Ovary (tissue), 7 donors: ENCODE measurements at regions not wholly inside any gene's neighbourhood (a gene's known extent, or its start where the extent isn't known, plus 50 kb on each side); places are given as distances from the start of the nearest gene placed in this dataset.

Experiments used
- DNase-seq, 5 donors: peaks; one replicate each; pipeline ENCODE4 v3.0.0-alpha.2; 2019 to 2020
- H3K27ac ChIP-seq, 2 donors: fragments of 200-600 bp; one replicate each; pipeline versions ENCODE4 v1.5.1 to v1.8.0; 2019 to 2022
- H3K27me3 ChIP-seq: fragments of 200-600 bp; one replicate; pipeline ENCODE4 v1.8.0; 2022
- H3K36me3 ChIP-seq: fragments of 200-600 bp; sonication (generic); one replicate; pipeline ENCODE4 v1.5.1; 2019
- H3K4me1 ChIP-seq: one replicate; pipeline ENCODE4 v1.8.1; 2013; ENCODE audit warnings: mild to moderate bottlenecking, moderate library complexity; ENCODE audit not compliant: insufficient read depth
- H3K4me3 ChIP-seq: fragments of 200-600 bp; sonication (generic); one replicate; pipeline ENCODE4 v1.5.1; 2017
- H3K9me3 ChIP-seq, 2 donors: fragments of 200-600 bp in 1 of 2; sonication (generic) in 1 of 2; one replicate each; pipeline versions ENCODE4 v1.5.1 to v1.8.1; 2013 to 2019; ENCODE audit warnings: mild to moderate bottlenecking in 1 of 2, moderate library complexity in 1 of 2
- EP300 ChIP-seq: sonication (generic); formaldehyde crosslinking; IDR thresholded peaks from one replicate; pipeline ENCODE4 v1.6.1; 2017; ENCODE audit warnings: antibody characterized with exemption
- POLR2A ChIP-seq: fragments of 450-650 bp; IDR thresholded peaks from one replicate; pipeline ENCODE4 v1.6.1; 2017; ENCODE audit warnings: antibody characterized with exemption, mild to moderate bottlenecking, moderate library complexity
- WGBS, 3 donors: extraction: QIAGEN DNeasy Blood & Tissue Kit in 1 of 3; methylation state at CpG; one replicate each; pipeline versions ENCODE4 v1.1.5 to v1.1.7; 2013 to 2017; 5-methylcytosine and 5-hydroxymethylcytosine counted together
- intact Hi-C, 4 donors: fragments of 100-400 bp; cut with DNase I; formaldehyde crosslinking; loops; one replicate each; pipeline versions ENCODE4 v1.11.0 to v1.15.1; 2022 to 2023
- TF ChIP-seq, protein P1 (sequence below), 3 donors: fragments of 450-650 bp in 2 of 3; fragments of 200-600 bp in 1 of 3; IDR thresholded peaks; one replicate each; pipeline versions ENCODE4 v1.5.1 to v1.8.0; 2016 to 2022; ENCODE audit warnings: antibody characterized with exemption in 3 of 3, mild to moderate bottlenecking in 1 of 3
- donor health status: DM: no; HTN: no; CAD: no; lungs with moderate emphysema.
- donor health status: DM: no; HTN: no; CAD: no.
- donor health status: Bipolar disorder and iron deficiency.
- donor health status: DM: no; HTN: no; CAD: no.
- donor health status: DM: yes; HTN: yes; CAD: no.

DNA sequence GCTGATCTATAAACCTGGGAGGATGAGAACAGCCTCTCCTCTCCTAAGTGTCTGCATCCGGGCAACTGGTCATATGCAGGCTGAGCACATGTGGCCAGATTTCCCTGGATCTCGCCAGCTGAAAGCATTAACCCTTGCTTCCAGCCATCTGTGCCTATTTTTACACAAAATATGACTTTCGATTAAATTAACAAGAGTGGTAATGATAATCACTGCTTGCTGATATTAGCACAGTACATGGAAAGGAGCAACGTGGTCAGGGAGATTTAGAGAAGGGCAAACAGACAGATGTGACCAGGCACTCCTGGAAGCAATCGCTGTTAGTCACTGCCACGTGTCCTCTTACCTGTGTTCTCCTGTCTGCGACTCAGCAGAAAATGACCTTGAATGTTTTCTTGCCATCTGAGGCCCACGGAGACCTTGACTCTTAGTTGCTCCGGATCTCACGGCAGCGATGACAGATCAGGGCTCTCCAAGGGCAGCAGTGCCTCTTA lies 59.5 kb upstream of the NPTX2 start:
- no peak for DNase-seq
- no peak overlapping the region for H3K4me3 ChIP-seq
- H3K27ac ChIP-seq: no peak overlapping the region
- WGBS, 3 donors: 13 to 25% (median 18%) methylated on average over 11 of the region's 11 CpGs
- no peaks in the 10 kb centered on the region for H3K27me3 ChIP-seq
- intact Hi-C loops: no loop called here
- H3K36me3 ChIP-seq: no peaks in the 10 kb centered on the region
- H3K4me1 ChIP-seq: no peaks in the 10 kb centered on the region
- H3K9me3 ChIP-seq: no peaks in the 10 kb centered on the region
- no peak for TF ChIP-seq POLR2A

GRCh38 chr7:98556288-98556687 lies 60.8 kb upstream of the NPTX2 start:
- Histone ChIP-seq H3K27ac (no peak overlapping the region), H3K4me1 (no peaks in the 10 kb centered on the region), H3K4me3 (no peak overlapping the region), H3K36me3 (no peaks in the 10 kb centered on the region), H3K27me3 (no peaks in the 10 kb centered on the region), H3K9me3 (no peaks in the 10 kb centered on the region)
- TF ChIP-seq, protein P1, sequence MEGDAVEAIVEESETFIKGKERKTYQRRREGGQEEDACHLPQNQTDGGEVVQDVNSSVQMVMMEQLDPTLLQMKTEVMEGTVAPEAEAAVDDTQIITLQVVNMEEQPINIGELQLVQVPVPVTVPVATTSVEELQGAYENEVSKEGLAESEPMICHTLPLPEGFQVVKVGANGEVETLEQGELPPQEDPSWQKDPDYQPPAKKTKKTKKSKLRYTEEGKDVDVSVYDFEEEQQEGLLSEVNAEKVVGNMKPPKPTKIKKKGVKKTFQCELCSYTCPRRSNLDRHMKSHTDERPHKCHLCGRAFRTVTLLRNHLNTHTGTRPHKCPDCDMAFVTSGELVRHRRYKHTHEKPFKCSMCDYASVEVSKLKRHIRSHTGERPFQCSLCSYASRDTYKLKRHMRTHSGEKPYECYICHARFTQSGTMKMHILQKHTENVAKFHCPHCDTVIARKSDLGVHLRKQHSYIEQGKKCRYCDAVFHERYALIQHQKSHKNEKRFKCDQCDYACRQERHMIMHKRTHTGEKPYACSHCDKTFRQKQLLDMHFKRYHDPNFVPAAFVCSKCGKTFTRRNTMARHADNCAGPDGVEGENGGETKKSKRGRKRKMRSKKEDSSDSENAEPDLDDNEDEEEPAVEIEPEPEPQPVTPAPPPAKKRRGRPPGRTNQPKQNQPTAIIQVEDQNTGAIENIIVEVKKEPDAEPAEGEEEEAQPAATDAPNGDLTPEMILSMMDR (IDR thresholded peaks at IDR 0.05): no peak
- TF ChIP-seq EP300: no peak
- TF ChIP-seq POLR2A: no peak
- WGBS, 3 donors: 79 to 87% (median 85%) methylated on average over 12 of the region's 12 CpGs
- no peak for DNase-seq
- intact Hi-C loops: no loop called here

- intact Hi-C loops: no loop called here
- Histone ChIP-seq H3K36me3 (no peaks in the 10 kb centered on the region), H3K27ac (no peak overlapping the region), H3K9me3 (no peaks in the 10 kb centered on the region), H3K4me3 (no peak overlapping the region), H3K27me3 (no peaks in the 10 kb centered on the region), H3K4me1 (no peaks in the 10 kb centered on the region)
- 61 to 74% (median 61%) methylated on average over 3 of the region's 3 CpGs for WGBS, 3 donors
- peak in 1 of 5 donors; percentile 26 for DNase-seq
- TF ChIP-seq EP300: no peak
- no peak for TF ChIP-seq POLR2A
- TF ChIP-seq, protein P1 (IDR thresholded peaks at IDR 0.05): no peak
Observed at GRCh38 chr7:98555403-98555802, 61.7 kb upstream of the NPTX2 start.

DNA sequence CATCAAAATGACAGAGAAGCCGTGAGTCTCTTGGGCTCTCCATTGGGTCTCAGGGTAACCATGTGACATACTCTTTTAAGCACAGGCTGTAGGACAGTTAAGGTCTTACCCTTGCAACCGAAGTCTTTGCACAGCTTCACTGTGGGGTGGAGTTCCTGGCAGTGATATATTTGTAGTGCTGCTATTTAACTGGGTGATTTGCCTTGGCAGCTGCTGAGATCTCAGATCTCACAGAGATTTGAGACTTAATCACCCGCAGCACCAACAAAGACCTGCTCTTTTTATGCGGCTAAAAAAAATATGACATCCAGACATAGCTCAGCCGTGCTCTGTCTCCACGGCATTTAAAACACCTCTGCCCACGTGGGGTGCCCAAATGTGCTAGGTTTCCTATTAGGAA lies 63.4 kb upstream of the NPTX2 start:
- no peaks in the 10 kb centered on the region for H3K27me3 ChIP-seq
- TF ChIP-seq EP300 (no peak), POLR2A (no peak)
- TF ChIP-seq, protein P1 (IDR thresholded peaks at IDR 0.05): no peak
- no peak overlapping the region for H3K4me3 ChIP-seq
- DNase-seq: no peak
- H3K27ac ChIP-seq: no peak overlapping the region
- WGBS, 3 donors: 75 to 85% (median 75%) methylated on average over 7 of the region's 7 CpGs
- no peaks in the 10 kb centered on the region for H3K4me1 ChIP-seq
- H3K36me3 ChIP-seq: no peaks in the 10 kb centered on the region
- no peaks in the 10 kb centered on the region for H3K9me3 ChIP-seq
- intact Hi-C loops: no loop called here

DNA sequence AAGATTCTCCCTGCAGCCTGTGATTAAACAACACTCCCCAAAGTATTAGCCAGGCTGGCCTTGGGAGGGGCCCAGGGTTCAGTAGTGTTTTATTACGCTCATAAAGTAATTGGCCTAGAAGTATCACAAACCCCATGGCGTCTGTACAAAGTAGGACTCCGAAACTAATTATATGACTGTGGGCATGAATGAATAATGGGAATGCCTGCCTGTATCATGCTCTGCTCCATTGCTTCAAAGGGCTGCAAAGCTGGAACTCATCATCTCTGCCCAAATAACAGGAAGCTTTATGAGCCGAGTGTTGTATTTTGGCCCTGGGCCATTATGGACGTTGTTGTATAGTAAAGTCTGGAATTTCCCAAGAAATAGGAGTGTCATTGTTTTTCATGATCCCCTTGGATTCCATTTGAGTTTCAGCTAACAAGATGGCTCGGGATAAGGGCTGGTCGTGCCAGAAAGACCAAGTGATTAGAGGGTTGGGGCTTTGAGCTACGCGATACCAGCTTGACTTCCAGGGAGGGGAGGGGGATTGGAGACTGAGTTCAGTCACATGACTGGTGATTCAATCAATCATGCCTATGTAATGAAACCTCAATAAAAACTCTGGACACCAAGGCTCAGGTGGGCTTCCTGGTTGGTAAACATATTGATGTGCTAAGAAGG lies 65.3 kb upstream of the NPTX2 start:
- H3K4me3 ChIP-seq: no peak overlapping the region
- no peaks in the 10 kb centered on the region for H3K4me1 ChIP-seq
- TF ChIP-seq POLR2A (no peak), EP300 (no peak)
- TF ChIP-seq, protein P1 (IDR thresholded peaks at IDR 0.05): no peak
- H3K9me3 ChIP-seq: no peaks in the 10 kb centered on the region
- H3K27me3 ChIP-seq: no peaks in the 10 kb centered on the region
- no peak overlapping the region for H3K27ac ChIP-seq
- no peak for DNase-seq
- intact Hi-C loops: no loop called here
- WGBS, 3 donors: 36 to 47% (median 42%) methylated on average over 9 of the region's 9 CpGs
- H3K36me3 ChIP-seq: no peaks in the 10 kb centered on the region
